GM12874 (cell line): ENCODE measurements at regions not wholly inside any gene's neighbourhood (a gene's known extent, or its start where the extent isn't known, plus 50 kb on each side); places are given as distances from the start of the nearest gene placed in this dataset.

ENCODE experiments used
- TF ChIP-seq, protein P1 (sequence below): IDR thresholded peaks from 2 replicates; pipeline ENCODE4 v1.5.1; 2011; ENCODE audit warnings: low read depth, mild to moderate bottlenecking, control low read depth, low read length, moderate library complexity; ENCODE audit not compliant: insufficient read depth

DNA sequence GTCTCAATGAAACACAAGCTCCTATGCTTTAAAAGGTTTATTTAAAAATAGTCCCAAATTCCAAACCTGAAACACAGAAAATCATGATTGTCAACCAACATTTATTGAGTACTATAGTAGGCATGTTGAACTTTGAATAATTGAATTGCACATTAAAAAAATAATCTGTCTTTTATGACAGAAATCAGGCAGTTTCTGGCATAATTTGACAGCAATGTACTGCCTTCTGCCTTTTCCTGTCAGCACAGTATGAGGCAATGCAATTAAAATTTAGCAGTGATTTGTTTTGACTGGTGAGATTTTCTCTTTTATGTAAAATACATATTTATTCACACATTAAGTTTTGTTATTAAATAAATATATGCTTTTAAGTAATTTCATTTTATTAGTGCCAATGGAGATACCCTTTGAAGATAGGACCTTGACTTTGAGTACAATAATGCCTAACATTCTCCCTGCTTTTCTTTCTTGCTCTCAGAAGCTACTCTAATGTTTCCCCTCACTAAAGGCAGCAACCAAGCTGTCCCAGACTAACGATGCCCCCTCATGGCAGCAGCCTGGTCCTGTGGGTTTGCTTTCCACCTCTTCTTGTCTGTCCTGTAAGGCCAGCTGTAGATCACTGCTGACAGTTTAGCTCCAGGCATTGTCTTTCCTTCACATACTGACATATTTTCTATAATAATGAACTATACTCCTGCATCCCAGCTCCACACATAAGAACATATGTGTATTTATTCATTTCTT is 346.7 kb downstream of the IL20RB start:
- TF ChIP-seq, protein P1, sequence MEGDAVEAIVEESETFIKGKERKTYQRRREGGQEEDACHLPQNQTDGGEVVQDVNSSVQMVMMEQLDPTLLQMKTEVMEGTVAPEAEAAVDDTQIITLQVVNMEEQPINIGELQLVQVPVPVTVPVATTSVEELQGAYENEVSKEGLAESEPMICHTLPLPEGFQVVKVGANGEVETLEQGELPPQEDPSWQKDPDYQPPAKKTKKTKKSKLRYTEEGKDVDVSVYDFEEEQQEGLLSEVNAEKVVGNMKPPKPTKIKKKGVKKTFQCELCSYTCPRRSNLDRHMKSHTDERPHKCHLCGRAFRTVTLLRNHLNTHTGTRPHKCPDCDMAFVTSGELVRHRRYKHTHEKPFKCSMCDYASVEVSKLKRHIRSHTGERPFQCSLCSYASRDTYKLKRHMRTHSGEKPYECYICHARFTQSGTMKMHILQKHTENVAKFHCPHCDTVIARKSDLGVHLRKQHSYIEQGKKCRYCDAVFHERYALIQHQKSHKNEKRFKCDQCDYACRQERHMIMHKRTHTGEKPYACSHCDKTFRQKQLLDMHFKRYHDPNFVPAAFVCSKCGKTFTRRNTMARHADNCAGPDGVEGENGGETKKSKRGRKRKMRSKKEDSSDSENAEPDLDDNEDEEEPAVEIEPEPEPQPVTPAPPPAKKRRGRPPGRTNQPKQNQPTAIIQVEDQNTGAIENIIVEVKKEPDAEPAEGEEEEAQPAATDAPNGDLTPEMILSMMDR: no peak

DNA sequence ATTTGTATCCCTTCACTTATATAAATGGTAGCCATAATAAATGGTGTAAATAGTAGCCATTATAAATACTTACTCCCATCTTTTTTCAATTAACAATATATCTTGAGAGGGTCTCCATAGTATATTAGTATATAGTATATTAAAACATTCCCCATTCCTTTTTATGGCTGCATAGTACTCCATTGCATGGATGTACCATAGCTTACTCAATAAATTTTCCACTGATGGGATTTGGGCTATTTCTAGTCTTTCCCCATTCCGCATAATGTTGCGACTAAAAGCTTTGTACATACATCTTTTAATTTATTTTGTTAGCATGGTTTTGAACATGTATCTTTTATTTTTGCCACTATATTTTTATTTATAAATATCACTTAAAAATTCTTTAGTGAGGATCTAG is 366.3 kb downstream of the IL20RB start:
- TF ChIP-seq, protein P1: no peak

DNA sequence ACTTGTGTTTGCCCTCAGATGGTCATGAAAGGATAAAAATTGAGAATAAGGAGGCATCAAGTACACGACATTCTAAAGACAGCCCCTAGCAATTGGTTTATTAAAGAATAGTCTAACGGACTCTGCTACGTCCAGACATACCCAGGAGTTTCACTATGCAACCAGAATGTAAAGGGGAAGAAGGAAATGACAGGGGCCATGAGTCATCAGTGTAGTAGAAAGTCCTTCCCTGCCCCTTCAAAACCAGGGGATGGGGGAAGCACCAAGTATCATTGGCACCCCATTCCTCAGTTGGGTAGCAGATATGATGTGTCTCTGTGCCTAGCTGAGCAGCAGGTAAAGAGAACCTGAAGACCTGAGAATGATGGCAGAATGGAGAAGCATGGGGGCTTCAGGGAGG is 367.4 kb downstream of the IL20RB start:
- TF ChIP-seq, protein P1: no peak

DNA sequence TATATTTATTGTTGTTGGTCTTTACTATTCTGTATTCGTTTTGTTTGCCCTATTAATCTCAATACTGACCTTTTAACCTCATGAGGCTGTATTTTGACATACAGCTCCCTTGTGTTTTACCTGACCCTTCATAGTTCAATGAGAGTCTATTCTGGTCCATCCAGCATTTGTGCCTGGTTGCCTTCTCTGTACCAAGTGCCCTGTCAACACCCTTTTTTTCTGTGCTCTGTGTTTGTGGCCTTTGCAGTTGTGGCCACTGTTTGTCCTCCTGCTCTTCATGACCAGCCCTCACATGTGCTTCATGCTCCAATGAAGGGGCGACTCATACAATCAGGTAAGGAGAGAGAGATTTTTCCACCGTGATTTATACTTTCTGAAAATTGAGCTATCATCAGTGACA is 368.2 kb downstream of the IL20RB start:
- TF ChIP-seq, protein P1: no peak

DNA sequence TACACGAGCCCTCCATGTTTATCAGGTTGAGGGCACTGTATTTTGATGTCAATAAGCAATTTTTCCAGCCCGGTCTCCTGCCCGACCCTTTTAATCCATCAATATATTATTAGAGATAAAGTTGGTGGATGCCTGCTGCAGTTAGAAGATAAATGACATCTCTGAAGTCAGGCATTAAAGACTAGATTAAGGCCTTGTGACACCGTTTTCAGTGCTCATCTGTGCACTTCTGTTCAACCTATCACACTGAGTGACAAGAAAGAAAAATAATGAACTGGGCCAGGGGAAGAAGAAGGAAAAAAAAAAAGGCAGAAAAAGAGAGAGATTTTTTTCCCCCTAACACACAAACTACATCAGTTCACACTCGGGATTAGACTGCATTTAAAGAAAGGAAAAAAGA is 371.8 kb downstream of the IL20RB start:
- TF ChIP-seq, protein P1: no peak

DNA sequence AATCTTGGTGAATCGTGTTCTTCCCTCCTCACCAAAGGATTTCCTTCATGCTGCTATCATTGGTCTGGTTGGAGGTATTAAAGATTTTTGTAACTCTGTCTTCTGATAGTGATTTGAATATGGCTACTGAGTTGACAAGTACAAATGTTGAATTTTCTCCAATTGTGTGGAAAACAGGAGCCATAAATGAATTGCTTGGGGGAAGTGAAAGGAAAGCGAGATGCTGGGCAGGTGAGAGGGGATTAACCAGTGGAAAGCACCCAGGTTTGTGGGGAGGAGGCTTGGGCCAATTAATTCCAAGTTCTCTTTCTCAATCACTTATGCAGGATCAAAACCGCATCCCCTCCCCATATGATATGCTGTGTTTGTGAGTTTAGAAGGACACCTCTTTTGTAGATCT is 372.5 kb downstream of the IL20RB start:
- TF ChIP-seq, protein P1: no peak

DNA sequence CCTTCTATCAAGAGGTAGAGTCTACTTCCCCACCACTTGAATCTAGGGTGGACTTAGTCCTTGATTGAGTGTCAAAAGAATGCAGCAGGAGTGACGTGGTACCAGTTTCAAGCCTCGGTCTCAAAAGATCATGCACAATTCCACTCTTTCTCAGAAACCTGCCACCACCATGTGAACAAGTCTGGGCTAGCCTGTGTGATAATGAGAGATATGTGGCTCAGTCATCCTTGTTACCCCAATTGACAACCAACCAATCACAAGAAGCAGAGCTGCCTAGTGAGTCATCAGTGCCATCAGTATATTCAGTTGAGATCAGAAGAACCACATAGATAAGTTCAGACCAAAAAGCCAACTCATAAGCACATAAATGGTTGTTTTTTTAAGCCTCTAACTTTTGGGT is 374.5 kb downstream of the IL20RB start:
- TF ChIP-seq, protein P1: no peak
